Transverse colon (tissue), 4 donors: ENCODE measurements at regions not wholly inside any gene's neighbourhood (a gene's known extent, or its start where the extent isn't known, plus 50 kb on each side); places are given as distances from the start of the nearest gene placed in this dataset.

Source experiments
- EP300 ChIP-seq: sonication (generic); formaldehyde crosslinking; IDR thresholded peaks from one replicate; pipeline ENCODE4 v1.6.1; 2017; ENCODE audit warnings: antibody characterized with exemption, low read depth
- POLR2A ChIP-seq: fragments of 450-650 bp; IDR thresholded peaks from one replicate; pipeline ENCODE4 v1.6.1; 2016; ENCODE audit warnings: antibody characterized with exemption, mild to moderate bottlenecking, moderate library complexity
- POLR2AphosphoS5 ChIP-seq, 3 donors: sonication (generic); formaldehyde crosslinking; IDR thresholded peaks; one replicate each; pipeline ENCODE4 v1.6.1; 2016; ENCODE audit warnings: antibody characterized with exemption in 3 of 3
- TF ChIP-seq, protein P1 (sequence below), 5 experiments: fragments of 200-600 bp in 3 of 5; fragments of 450-650 bp in 2 of 5; sonication (generic) in 3 of 5; IDR thresholded peaks; 1 replicate in 2 of 5; 2 replicates in 3 of 5; pipeline ENCODE4 v1.5.1; 2016 to 2017; ENCODE audit warnings: antibody characterized with exemption in 5 of 5, inconsistent platforms in 3 of 5, mild to moderate bottlenecking in 2 of 5, moderate library complexity in 1 of 5

DNA sequence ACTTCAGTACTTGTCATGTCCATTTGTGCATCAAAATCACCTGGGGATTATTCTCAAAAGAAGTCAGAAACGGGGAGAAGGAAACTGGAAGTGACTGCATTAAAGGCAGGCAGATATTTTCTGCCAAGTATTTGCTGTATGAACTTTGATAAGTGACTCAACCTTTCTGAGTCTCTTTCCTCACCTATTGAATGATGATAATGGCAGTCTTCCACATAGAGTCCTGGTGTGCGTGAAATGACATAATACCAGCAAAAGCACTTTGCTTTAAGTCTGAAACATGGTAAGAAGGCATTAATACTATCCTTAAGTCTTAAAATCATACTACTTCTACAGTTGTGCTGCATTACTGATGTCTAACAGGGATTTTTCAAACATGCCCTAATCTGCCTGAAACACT, 278.5 kb downstream of the ADAMTS20 start:
- TF ChIP-seq, protein P1, sequence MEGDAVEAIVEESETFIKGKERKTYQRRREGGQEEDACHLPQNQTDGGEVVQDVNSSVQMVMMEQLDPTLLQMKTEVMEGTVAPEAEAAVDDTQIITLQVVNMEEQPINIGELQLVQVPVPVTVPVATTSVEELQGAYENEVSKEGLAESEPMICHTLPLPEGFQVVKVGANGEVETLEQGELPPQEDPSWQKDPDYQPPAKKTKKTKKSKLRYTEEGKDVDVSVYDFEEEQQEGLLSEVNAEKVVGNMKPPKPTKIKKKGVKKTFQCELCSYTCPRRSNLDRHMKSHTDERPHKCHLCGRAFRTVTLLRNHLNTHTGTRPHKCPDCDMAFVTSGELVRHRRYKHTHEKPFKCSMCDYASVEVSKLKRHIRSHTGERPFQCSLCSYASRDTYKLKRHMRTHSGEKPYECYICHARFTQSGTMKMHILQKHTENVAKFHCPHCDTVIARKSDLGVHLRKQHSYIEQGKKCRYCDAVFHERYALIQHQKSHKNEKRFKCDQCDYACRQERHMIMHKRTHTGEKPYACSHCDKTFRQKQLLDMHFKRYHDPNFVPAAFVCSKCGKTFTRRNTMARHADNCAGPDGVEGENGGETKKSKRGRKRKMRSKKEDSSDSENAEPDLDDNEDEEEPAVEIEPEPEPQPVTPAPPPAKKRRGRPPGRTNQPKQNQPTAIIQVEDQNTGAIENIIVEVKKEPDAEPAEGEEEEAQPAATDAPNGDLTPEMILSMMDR (IDR thresholded peaks at IDR 0.05), result no peak
- TF ChIP-seq POLR2A (no peak), POLR2AphosphoS5 (IDR thresholded peaks at IDR 0.05) (no peak), EP300 (no peak)
